PC-3 (cell line): ENCODE measurements at regions not wholly inside any gene's neighbourhood (a gene's known extent, or its start where the extent isn't known, plus 50 kb on each side); places are given as distances from the start of the nearest gene placed in this dataset.
A peak's percentile ranks its signal among the peaks of the same experiment; 100 is the strongest.

Experiments
- ATAC-seq: fragments of 200-7000 bp; cut with Tn5 transposase; 2 replicates; pipeline ENCODE4 v1.9.1; 2020; ENCODE audit warnings: mild to moderate bottlenecking, moderate library complexity
- BruUV-seq: library from RNA; stranded (reverse); fragments of 400-500 nt; replicated peaks from 2 replicates; lab custom pipeline; 2021; lab: Mats Ljungman, UMichigan
- CTCF ChIA-PET: fragments of 300-600 bp; sonication (Branson Sonifier 250); formaldehyde crosslinking; loops from one replicate; lab custom pipeline; 2022; ENCODE audit warnings: antibody characterized with exemption; lab: Charles Lee
- POLR2A ChIA-PET: fragments of 300-600 bp; sonication (Branson Sonifier 250); formaldehyde crosslinking; loops from one replicate; lab custom pipeline; 2022; ENCODE audit warnings: antibody characterized with exemption; ENCODE audit not compliant: unreplicated experiment; lab: Charles Lee
- DNase-seq: peaks from one replicate; pipeline ENCODE4 v3.0.0-alpha.2; 2015
- H2AFZ ChIP-seq: fragments of 300-600 bp; sonication (generic); 2 replicates; pipeline ENCODE4 v1.6.0; 2016; ENCODE audit warnings: antibody characterized with exemption, low read length
- H3F3A ChIP-seq: fragments of 300-600 bp; sonication (generic); one replicate; pipeline ENCODE4 v1.6.0; 2017; ENCODE audit warnings: antibody characterized with exemption, low read length, control low read depth, mild to moderate bottlenecking; ENCODE audit not compliant: unreplicated experiment
- H3K27ac ChIP-seq: fragments of 300-600 bp; sonication (generic); 2 replicates; pipeline ENCODE4 v1.5.1; 2016; ENCODE audit warnings: mild to moderate bottlenecking, low read length
- H3K27me3 ChIP-seq: fragments of 300-600 bp; sonication (generic); 2 replicates; pipeline ENCODE4 v1.6.1; 2016; ENCODE audit warnings: low read length, mixed read lengths
- H3K36me3 ChIP-seq: fragments of 300-600 bp; sonication (generic); 2 replicates; pipeline ENCODE4 v1.6.1; 2016; ENCODE audit warnings: low read depth, mixed run types, low read length, mixed read lengths
- H3K4me1 ChIP-seq: fragments of 300-600 bp; sonication (generic); 2 replicates; pipeline ENCODE4 v1.5.1; 2016; ENCODE audit warnings: low read length; ENCODE audit not compliant: insufficient read depth
- H3K4me2 ChIP-seq: fragments of 300-600 bp; sonication (generic); 2 replicates; pipeline ENCODE4 v1.6.0; 2016; ENCODE audit warnings: low read length
- H3K4me3 ChIP-seq: fragments of 300-600 bp; sonication (generic); 2 replicates; pipeline ENCODE4 v1.5.1; 2016; ENCODE audit warnings: mild to moderate bottlenecking, low read length, mixed read lengths
- H3K79me2 ChIP-seq: fragments of 300-600 bp; sonication (generic); 2 replicates; pipeline ENCODE4 v1.6.1; 2017; ENCODE audit warnings: low read length, mixed read lengths
- H3K9ac ChIP-seq: fragments of 300-600 bp; sonication (generic); 2 replicates; pipeline ENCODE4 v1.6.0; 2016; ENCODE audit warnings: mild to moderate bottlenecking, low read length
- H3K9me2 ChIP-seq: fragments of 300-600 bp; sonication (generic); replicated peaks from 2 replicates; pipeline ENCODE4 v1.6.1; 2016; ENCODE audit warnings: mixed run types, low read length, mixed read lengths
- H3K9me3 ChIP-seq: fragments of 300-600 bp; sonication (generic); 2 replicates; pipeline ENCODE4 v1.6.1; 2016; ENCODE audit warnings: low read length, mixed read lengths
- H4K20me1 ChIP-seq: fragments of 300-600 bp; sonication (generic); 2 replicates; pipeline ENCODE4 v1.6.1; 2016; ENCODE audit warnings: low read length, mixed read lengths
- CTCF ChIP-seq: fragments of 300-600 bp; sonication (generic); conservative IDR thresholded peaks from 2 replicates; pipeline ENCODE4 v1.5.1; 2017; ENCODE audit warnings: antibody characterized with exemption, low read depth, mild to moderate bottlenecking, low read length
- EZH2 ChIP-seq: fragments of 300-600 bp; sonication (generic); IDR thresholded peaks from one replicate; pipeline ENCODE4 v1.6.1; 2017; ENCODE audit warnings: antibody characterized with exemption, mild to moderate bottlenecking, low read length; ENCODE audit not compliant: unreplicated experiment
- EZH2phosphoT487 ChIP-seq: fragments of 300-600 bp; sonication (generic); IDR thresholded peaks from 2 replicates; pipeline ENCODE4 v1.6.1; 2018; ENCODE audit warnings: mild to moderate bottlenecking, antibody characterized with exemption, low read length, borderline replicate concordance
- intact Hi-C: fragments of 100-400 bp; cut with micrococcal nuclease; formaldehyde crosslinking; loops from 2 replicates; pipeline ENCODE4 v1.9.0; 2023

- ATAC-seq (no peak), DNase-seq (no peak)
- Histone ChIP-seq H3K9me2 (no peaks in the 10 kb centered on the region), H3F3A (no peaks in the 10 kb centered on the region), H3K27me3 (no peaks in the 10 kb centered on the region), H3K9me3 (no peaks in the 10 kb centered on the region), H4K20me1 (no peaks in the 10 kb centered on the region), H3K4me1 (no peaks in the 10 kb centered on the region), H3K27ac (no peak overlapping the region), H3K36me3 (no peaks in the 10 kb centered on the region), H3K79me2 (no peaks in the 10 kb centered on the region), H3K4me2 (no peak overlapping the region), H3K4me3 (no peak overlapping the region), H3K9ac (no peak overlapping the region), H2AFZ (no peak overlapping the region)
- TF ChIP-seq EZH2phosphoT487 (no peak), EZH2 (no peak), CTCF (no peak)
- CTCF ChIA-PET, result no interaction called here
- POLR2A ChIA-PET, result no interaction called here
- intact Hi-C loops, result no loop called here
- BruUV-seq, result no TSS peak
Observed at GRCh38 chr13:63942372-63942771, 2526.7 kb upstream of the PCDH20 start.

GRCh38 chr13:63938851-63939250 lies 2523.2 kb upstream of the PCDH20 start:
- H4K20me1 ChIP-seq, result no peaks in the 10 kb centered on the region
- DNase-seq (peak; percentile 20), ATAC-seq (0 out of 2 replicates have a peak, but pooled peaks have one; percentile 37)
- ChIA-PET CTCF (no interaction called here), POLR2A (no interaction called here)
- H3K9ac ChIP-seq, result no peak overlapping the region
- no peak overlapping the region for H3K27ac ChIP-seq
- no peaks in the 10 kb centered on the region for H3K9me2 ChIP-seq
- no peaks in the 10 kb centered on the region for H3F3A ChIP-seq
- no peaks in the 10 kb centered on the region for H3K36me3 ChIP-seq
- no peak overlapping the region for H3K4me3 ChIP-seq
- no TSS peak for BruUV-seq
- intact Hi-C loops, result no loop called here
- TF ChIP-seq CTCF, result no peak
- no peak for TF ChIP-seq EZH2phosphoT487
- no peak for TF ChIP-seq EZH2
- no peaks in the 10 kb centered on the region for H3K9me3 ChIP-seq
- no peak overlapping the region for H2AFZ ChIP-seq
- no peaks in the 10 kb centered on the region for H3K79me2 ChIP-seq
- no peak overlapping the region; the same call in 1 of the 2 replicates for H3K4me2 ChIP-seq
- no peaks in the 10 kb centered on the region for H3K4me1 ChIP-seq
- no peaks in the 10 kb centered on the region for H3K27me3 ChIP-seq

- ChIA-PET CTCF (no interaction called here), POLR2A (no interaction called here)
- no TSS peak for BruUV-seq
- intact Hi-C loops, result no loop called here
- no peaks in the 10 kb centered on the region for H3K9me2 ChIP-seq
- H3K36me3 ChIP-seq, result no peaks in the 10 kb centered on the region
- H3K9ac ChIP-seq, result no peak overlapping the region
- H3F3A ChIP-seq, result no peaks in the 10 kb centered on the region
- DNase-seq (no peak), ATAC-seq (no peak)
- no peaks in the 10 kb centered on the region for H4K20me1 ChIP-seq
- no peak overlapping the region for H2AFZ ChIP-seq
- H3K27ac ChIP-seq, result no peak overlapping the region
- no peak for TF ChIP-seq CTCF
- no peak for TF ChIP-seq EZH2
- no peak for TF ChIP-seq EZH2phosphoT487
- H3K27me3 ChIP-seq, result no peaks in the 10 kb centered on the region
- H3K4me1 ChIP-seq, result no peaks in the 10 kb centered on the region
- H3K9me3 ChIP-seq, result no peaks in the 10 kb centered on the region
- H3K79me2 ChIP-seq, result no peaks in the 10 kb centered on the region
- no peak overlapping the region for H3K4me3 ChIP-seq
- no peak overlapping the region for H3K4me2 ChIP-seq
Observed at GRCh38 chr13:63910511-63910910, 2494.9 kb upstream of the PCDH20 start.
